A549 (cell line): ENCODE measurements at regions not wholly inside any gene's neighbourhood (a gene's known extent, or its start where the extent isn't known, plus 50 kb on each side); places are given as distances from the start of the nearest gene placed in this dataset.

ENCODE experiments used
- ATAC-seq, 2 experiments: fragments of 200-7000 bp in 1 of 2; fragments of >200 bp in 1 of 2; cut with Nextera tagmentation in 1 of 2; cut with Tn5 transposase in 1 of 2; 3 replicates each; pipeline versions ENCODE4 v1.8.0 to v1.9.1; 2018 to 2020; ENCODE audit warnings: mild to moderate bottlenecking in 1 of 2, moderate library complexity in 1 of 2
- CTCF ChIA-PET: fragments of 300-600 bp; sonication (Branson Sonifier 250); formaldehyde crosslinking; extraction: SDS; loops from one replicate; lab custom pipeline; 2021; ENCODE audit warnings: antibody characterized with exemption, inconsistent platforms; lab: Yijun Ruan, JAX
- POLR2A ChIA-PET: fragments of 350-600 bp; formaldehyde crosslinking; extraction: SDS; loops from one replicate; lab custom pipeline; 2021; ENCODE audit warnings: antibody characterized with exemption, inconsistent platforms; lab: Yijun Ruan, JAX
- DNase-seq, 2 experiments: peaks; one replicate each; pipeline versions ENCODE4 v3.0.0 to v3.0.0-alpha.2; 2011 to 2016; ENCODE audit warnings: low read depth in 1 of 2, low spot score in 1 of 2
- FAIRE-seq: peaks from 2 replicates; lab custom pipeline; 2011; peaks lifted over from hg19 to GRCh38; lab: Jason Lieb, UNC
- H3K27ac ChIP-seq, 2 experiments: fragments of >200 bp; sonication (Bioruptor Twin); formaldehyde crosslinking; 3 replicates each; pipeline ENCODE4 v1.5.1; 2016 to 2017
- H3K4me1 ChIP-seq: fragments of >200 bp; sonication (Bioruptor Twin); formaldehyde crosslinking; 3 replicates; pipeline ENCODE4 v1.6.1; 2016
- H3K4me2 ChIP-seq: fragments of >200 bp; sonication (Bioruptor Twin); formaldehyde crosslinking; 3 replicates; pipeline ENCODE4 v1.6.1; 2016
- H3K4me3 ChIP-seq: fragments of >200 bp; sonication (Bioruptor Twin); formaldehyde crosslinking; 3 replicates; pipeline ENCODE4 v1.5.1; 2016
- H3K9me3 ChIP-seq: fragments of >200 bp; sonication (Bioruptor Twin); formaldehyde crosslinking; 3 replicates; pipeline ENCODE4 v1.6.1; 2016
- BCL3 ChIP-seq: fragments of >200 bp; sonication (Bioruptor Twin); formaldehyde crosslinking; IDR thresholded peaks from 3 replicates; pipeline ENCODE4 v1.6.1; 2016
- BHLHE40 ChIP-seq: IDR thresholded peaks from 2 replicates; pipeline ENCODE4 v1.6.1; 2012; ENCODE audit warnings: low read depth, low read length, inconsistent platforms
- EP300 ChIP-seq, 2 experiments: fragments of >200 bp; sonication (Bioruptor Twin); formaldehyde crosslinking; IDR thresholded peaks; 2 replicates in 1 of 2; 3 replicates in 1 of 2; pipeline ENCODE4 v1.6.1; 2016 to 2017
- ESRRA ChIP-seq: fragments of 150-350 bp; IDR thresholded peaks from 2 replicates; pipeline ENCODE4 v1.6.1; 2014; ENCODE audit warnings: mild to moderate bottlenecking, low read length, borderline replicate concordance
- FOXS1 ChIP-seq: fragments of 250-450 bp; sonication (Bioruptor Pico); IDR thresholded peaks from 2 replicates; pipeline ENCODE4 v1.5.0; 2020; ENCODE audit warnings: mild to moderate bottlenecking, moderate library complexity
- GATA3 ChIP-seq: IDR thresholded peaks from 2 replicates; pipeline ENCODE4 v1.6.1; 2012; ENCODE audit warnings: borderline replicate concordance
- HEYL ChIP-seq: fragments of 250-450 bp; sonication (Bioruptor Pico); IDR thresholded peaks from 2 replicates; pipeline ENCODE4 v1.8.0; 2021; ENCODE audit warnings: mild to moderate bottlenecking, moderate library complexity
- HOXA7 ChIP-seq: fragments of 250-450 bp; sonication (Bioruptor Pico); IDR thresholded peaks from 2 replicates; pipeline ENCODE4 v1.5.0; 2020; ENCODE audit warnings: mild to moderate bottlenecking, moderate library complexity
- HOXB13 ChIP-seq: fragments of 250-450 bp; sonication (Bioruptor Pico); IDR thresholded peaks from 2 replicates; pipeline ENCODE4 v1.5.0; 2020; ENCODE audit warnings: low read depth, mild to moderate bottlenecking, moderate library complexity
- HOXB5 ChIP-seq: fragments of 250-450 bp; sonication (Bioruptor Pico); IDR thresholded peaks from 2 replicates; pipeline ENCODE4 v1.5.0; 2020; ENCODE audit warnings: mild to moderate bottlenecking, moderate library complexity
- JUN ChIP-seq, 2 experiments: fragments of >200 bp; sonication (Bioruptor Twin); formaldehyde crosslinking; IDR thresholded peaks; 2 replicates in 1 of 2; 3 replicates in 1 of 2; pipeline ENCODE4 v1.6.1; 2016 to 2017
- MAFK ChIP-seq: fragments of 450-650 bp; IDR thresholded peaks from 2 replicates; pipeline ENCODE4 v1.6.1; 2014; ENCODE audit not compliant: partially characterized antibody
- MAZ ChIP-seq: fragments of 150-350 bp; IDR thresholded peaks from 2 replicates; pipeline ENCODE4 v1.6.1; 2014; ENCODE audit warnings: antibody characterized with exemption, low read depth, low read length, borderline replicate concordance
- MYC ChIP-seq: IDR thresholded peaks from 2 replicates; pipeline ENCODE4 v1.6.1; 2012; ENCODE audit warnings: mild to moderate bottlenecking, inconsistent platforms, low read length, improper control_type of control experiment, borderline replicate concordance
- POLR2AphosphoS2 ChIP-seq: conservative IDR thresholded peaks from 2 replicates; pipeline ENCODE4 v1.6.1; 2012; ENCODE audit warnings: low read length, improper control_type of control experiment, inconsistent platforms
- RARB ChIP-seq: fragments of 250-450 bp; sonication (Bioruptor Pico); IDR thresholded peaks from 2 replicates; pipeline ENCODE4 v1.8.0; 2021; ENCODE audit warnings: mild to moderate bottlenecking, moderate library complexity
- RNF2 ChIP-seq: fragments of 200-600 bp; sonication (generic); IDR thresholded peaks from 2 replicates; pipeline ENCODE4 v1.6.1; 2016; ENCODE audit warnings: low read depth, mild to moderate bottlenecking, antibody characterized with exemption, moderate library complexity, borderline replicate concordance
- SMC3 ChIP-seq: fragments of >200 bp; sonication (Bioruptor Twin); formaldehyde crosslinking; IDR thresholded peaks from 3 replicates; pipeline ENCODE4 v1.6.1; 2018; ENCODE audit warnings: inconsistent platforms
- SREBF2 ChIP-seq: fragments of 450-650 bp; IDR thresholded peaks from 2 replicates; pipeline ENCODE4 v1.6.1; 2014; ENCODE audit warnings: mild to moderate bottlenecking, moderate library complexity
- ZSCAN20 ChIP-seq: fragments of 250-450 bp; sonication (Bioruptor Pico); IDR thresholded peaks from 2 replicates; pipeline ENCODE4 v1.8.0; 2022; ENCODE audit warnings: mild to moderate bottlenecking, moderate library complexity
- WGBS: methylation state at CpG from one replicate; pipeline ENCODE4 v1.1.6; 2017; ENCODE audit errors: missing lambda C conversion rate; 5-methylcytosine and 5-hydroxymethylcytosine counted together
- TF ChIP-seq, protein P1 (sequence below): IDR thresholded peaks from 2 replicates; pipeline ENCODE4 v1.6.1; 2012; ENCODE audit warnings: low read depth, borderline replicate concordance
- TF ChIP-seq, protein P2 (sequence below): fragments of 150-350 bp; IDR thresholded peaks from 2 replicates; pipeline ENCODE4 v1.6.1; 2014; ENCODE audit warnings: low read depth, mild to moderate bottlenecking, low read length
- TF ChIP-seq, protein P3 (sequence below): fragments of 450-650 bp; IDR thresholded peaks from 2 replicates; pipeline ENCODE4 v1.6.1; 2014; ENCODE audit warnings: antibody characterized with exemption
- TF ChIP-seq, protein P4 (sequence below): fragments of >200 bp; sonication (Bioruptor Twin); formaldehyde crosslinking; IDR thresholded peaks from 3 replicates; pipeline ENCODE4 v1.5.1; 2016
- TF ChIP-seq, protein P5 (sequence below): fragments of 200-600 bp; sonication (generic); IDR thresholded peaks from 2 replicates; pipeline ENCODE4 v1.6.1; 2016; ENCODE audit warnings: antibody characterized with exemption, mild to moderate bottlenecking, moderate library complexity
- TF ChIP-seq, protein P6 (sequence below): fragments of >200 bp; sonication (Bioruptor Twin); formaldehyde crosslinking; IDR thresholded peaks from 2 replicates; pipeline ENCODE4 v1.6.1; 2016

DNA sequence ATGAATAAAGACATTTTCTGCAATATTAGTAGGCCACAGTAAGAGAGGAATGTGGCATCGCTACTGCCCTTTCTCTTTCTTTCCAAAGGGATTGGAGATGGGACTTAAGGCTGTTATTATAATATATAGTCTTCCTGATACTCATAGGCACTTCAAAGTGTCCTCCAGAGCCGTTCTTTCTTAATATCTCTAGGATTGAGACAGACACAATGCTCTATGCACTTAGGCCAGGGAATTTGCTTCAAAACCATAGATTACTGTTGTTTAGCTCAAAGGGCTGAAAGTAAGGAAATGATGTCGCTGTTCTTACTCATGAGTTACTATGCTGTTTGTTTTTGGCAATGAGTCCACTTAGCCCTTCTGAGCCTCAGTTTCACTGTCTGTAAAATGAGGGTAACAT is 590.5 kb downstream of the CDH11 start:
- no peak for ATAC-seq
- no peak overlapping the region for H3K27ac ChIP-seq
- POLR2A ChIA-PET, result no interaction called here
- 10% methylated on average over 3 of the region's 3 CpGs for WGBS
- no peak for FAIRE-seq
- CTCF ChIA-PET, result no interaction called here
- H3K4me1 ChIP-seq, result no peaks in the 10 kb centered on the region
- H3K9me3 ChIP-seq, result no peaks in the 10 kb centered on the region
- TF ChIP-seq BCL3, result no peak
- TF ChIP-seq MAZ, result no peak
- no peak for TF ChIP-seq ESRRA
- no peak for TF ChIP-seq HOXB13 (CRISPR knock-in tag)
- TF ChIP-seq, protein P1, sequence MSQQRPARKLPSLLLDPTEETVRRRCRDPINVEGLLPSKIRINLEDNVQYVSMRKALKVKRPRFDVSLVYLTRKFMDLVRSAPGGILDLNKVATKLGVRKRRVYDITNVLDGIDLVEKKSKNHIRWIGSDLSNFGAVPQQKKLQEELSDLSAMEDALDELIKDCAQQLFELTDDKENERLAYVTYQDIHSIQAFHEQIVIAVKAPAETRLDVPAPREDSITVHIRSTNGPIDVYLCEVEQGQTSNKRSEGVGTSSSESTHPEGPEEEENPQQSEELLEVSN, result no peak
- TF ChIP-seq, protein P2, sequence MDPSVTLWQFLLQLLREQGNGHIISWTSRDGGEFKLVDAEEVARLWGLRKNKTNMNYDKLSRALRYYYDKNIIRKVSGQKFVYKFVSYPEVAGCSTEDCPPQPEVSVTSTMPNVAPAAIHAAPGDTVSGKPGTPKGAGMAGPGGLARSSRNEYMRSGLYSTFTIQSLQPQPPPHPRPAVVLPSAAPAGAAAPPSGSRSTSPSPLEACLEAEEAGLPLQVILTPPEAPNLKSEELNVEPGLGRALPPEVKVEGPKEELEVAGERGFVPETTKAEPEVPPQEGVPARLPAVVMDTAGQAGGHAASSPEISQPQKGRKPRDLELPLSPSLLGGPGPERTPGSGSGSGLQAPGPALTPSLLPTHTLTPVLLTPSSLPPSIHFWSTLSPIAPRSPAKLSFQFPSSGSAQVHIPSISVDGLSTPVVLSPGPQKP, result no peak
- TF ChIP-seq GATA3, result no peak
- TF ChIP-seq, protein P3, sequence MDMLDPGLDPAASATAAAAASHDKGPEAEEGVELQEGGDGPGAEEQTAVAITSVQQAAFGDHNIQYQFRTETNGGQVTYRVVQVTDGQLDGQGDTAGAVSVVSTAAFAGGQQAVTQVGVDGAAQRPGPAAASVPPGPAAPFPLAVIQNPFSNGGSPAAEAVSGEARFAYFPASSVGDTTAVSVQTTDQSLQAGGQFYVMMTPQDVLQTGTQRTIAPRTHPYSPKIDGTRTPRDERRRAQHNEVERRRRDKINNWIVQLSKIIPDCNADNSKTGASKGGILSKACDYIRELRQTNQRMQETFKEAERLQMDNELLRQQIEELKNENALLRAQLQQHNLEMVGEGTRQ, result no peak
- TF ChIP-seq HOXB5, result no peak
- TF ChIP-seq, protein P4, sequence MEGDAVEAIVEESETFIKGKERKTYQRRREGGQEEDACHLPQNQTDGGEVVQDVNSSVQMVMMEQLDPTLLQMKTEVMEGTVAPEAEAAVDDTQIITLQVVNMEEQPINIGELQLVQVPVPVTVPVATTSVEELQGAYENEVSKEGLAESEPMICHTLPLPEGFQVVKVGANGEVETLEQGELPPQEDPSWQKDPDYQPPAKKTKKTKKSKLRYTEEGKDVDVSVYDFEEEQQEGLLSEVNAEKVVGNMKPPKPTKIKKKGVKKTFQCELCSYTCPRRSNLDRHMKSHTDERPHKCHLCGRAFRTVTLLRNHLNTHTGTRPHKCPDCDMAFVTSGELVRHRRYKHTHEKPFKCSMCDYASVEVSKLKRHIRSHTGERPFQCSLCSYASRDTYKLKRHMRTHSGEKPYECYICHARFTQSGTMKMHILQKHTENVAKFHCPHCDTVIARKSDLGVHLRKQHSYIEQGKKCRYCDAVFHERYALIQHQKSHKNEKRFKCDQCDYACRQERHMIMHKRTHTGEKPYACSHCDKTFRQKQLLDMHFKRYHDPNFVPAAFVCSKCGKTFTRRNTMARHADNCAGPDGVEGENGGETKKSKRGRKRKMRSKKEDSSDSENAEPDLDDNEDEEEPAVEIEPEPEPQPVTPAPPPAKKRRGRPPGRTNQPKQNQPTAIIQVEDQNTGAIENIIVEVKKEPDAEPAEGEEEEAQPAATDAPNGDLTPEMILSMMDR, result no peak
- no peak for TF ChIP-seq JUN (IDR thresholded peaks at IDR 0.05)
- no peak for DNase-seq
- no peak overlapping the region for H3K4me3 ChIP-seq
- H3K4me2 ChIP-seq, result no peak overlapping the region

DNA sequence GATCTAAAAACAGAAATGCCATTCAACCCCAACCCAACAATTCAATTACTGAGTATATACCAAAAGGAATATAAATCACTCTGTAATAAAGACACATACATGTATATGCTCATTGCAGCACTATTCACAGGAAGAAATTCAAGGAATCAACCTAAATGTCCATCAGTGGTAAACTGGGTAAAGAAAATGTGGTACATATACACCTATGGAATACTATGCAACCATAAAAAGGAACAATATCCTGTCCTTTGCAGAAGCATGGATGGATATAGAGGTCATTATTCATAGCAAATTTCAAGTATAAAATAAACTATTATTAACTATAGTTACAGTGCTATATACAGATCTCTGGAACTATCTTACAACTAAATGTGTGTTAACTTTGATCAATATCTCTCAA is 599.3 kb downstream of the CDH11 start:
- 0 out of 3 replicates have a peak, but pooled peaks cover under 1% of the 10 kb centered on the region for H3K9me3 ChIP-seq
- TF ChIP-seq BHLHE40 (no peak), RARB (no peak), FOXS1 (CRISPR knock-in tag) (no peak), HOXB5 (no peak), MYC (no peak), EP300 (IDR thresholded peaks at IDR 0.05) (no peak), MAFK (no peak), HOXA7 (CRISPR knock-in tag) (no peak), JUN (IDR thresholded peaks at IDR 0.05) (no peak), HOXB13 (CRISPR knock-in tag) (no peak), SMC3 (no peak), HEYL (CRISPR knock-in tag) (no peak), POLR2AphosphoS2 (no peak), GATA3 (no peak), RNF2 (no peak), SREBF2 (no peak), ZSCAN20 (no peak)
- TF ChIP-seq, protein P5, sequence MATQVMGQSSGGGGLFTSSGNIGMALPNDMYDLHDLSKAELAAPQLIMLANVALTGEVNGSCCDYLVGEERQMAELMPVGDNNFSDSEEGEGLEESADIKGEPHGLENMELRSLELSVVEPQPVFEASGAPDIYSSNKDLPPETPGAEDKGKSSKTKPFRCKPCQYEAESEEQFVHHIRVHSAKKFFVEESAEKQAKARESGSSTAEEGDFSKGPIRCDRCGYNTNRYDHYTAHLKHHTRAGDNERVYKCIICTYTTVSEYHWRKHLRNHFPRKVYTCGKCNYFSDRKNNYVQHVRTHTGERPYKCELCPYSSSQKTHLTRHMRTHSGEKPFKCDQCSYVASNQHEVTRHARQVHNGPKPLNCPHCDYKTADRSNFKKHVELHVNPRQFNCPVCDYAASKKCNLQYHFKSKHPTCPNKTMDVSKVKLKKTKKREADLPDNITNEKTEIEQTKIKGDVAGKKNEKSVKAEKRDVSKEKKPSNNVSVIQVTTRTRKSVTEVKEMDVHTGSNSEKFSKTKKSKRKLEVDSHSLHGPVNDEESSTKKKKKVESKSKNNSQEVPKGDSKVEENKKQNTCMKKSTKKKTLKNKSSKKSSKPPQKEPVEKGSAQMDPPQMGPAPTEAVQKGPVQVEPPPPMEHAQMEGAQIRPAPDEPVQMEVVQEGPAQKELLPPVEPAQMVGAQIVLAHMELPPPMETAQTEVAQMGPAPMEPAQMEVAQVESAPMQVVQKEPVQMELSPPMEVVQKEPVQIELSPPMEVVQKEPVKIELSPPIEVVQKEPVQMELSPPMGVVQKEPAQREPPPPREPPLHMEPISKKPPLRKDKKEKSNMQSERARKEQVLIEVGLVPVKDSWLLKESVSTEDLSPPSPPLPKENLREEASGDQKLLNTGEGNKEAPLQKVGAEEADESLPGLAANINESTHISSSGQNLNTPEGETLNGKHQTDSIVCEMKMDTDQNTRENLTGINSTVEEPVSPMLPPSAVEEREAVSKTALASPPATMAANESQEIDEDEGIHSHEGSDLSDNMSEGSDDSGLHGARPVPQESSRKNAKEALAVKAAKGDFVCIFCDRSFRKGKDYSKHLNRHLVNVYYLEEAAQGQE, result no peak
- TF ChIP-seq, protein P6, sequence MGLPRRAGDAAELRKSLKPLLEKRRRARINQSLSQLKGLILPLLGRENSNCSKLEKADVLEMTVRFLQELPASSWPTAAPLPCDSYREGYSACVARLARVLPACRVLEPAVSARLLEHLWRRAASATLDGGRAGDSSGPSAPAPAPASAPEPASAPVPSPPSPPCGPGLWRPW, result no peak
- TF ChIP-seq, all 56 proteins: peak for 0
- ChIA-PET CTCF (no interaction called here), POLR2A (no interaction called here)
- Histone ChIP-seq H3K4me2 (no peak overlapping the region), H3K4me1 (no peaks in the 10 kb centered on the region), H3K4me3 (no peak overlapping the region), H3K27ac (no peak overlapping the region)
- ATAC-seq (no peak), DNase-seq (no peak), FAIRE-seq (no peak)
